Chondrocyte (in vitro differentiated cells): ENCODE measurements at regions not wholly inside any gene's neighbourhood (a gene's known extent, or its start where the extent isn't known, plus 50 kb on each side); places are given as distances from the start of the nearest gene placed in this dataset.

Source experiments
- DNase-seq: peaks from one replicate; pipeline ENCODE4 v3.0.0; 2021; ENCODE audit warnings: mixed read lengths, low spot score
- H3K27ac Mint-ChIP-seq: one replicate; pipeline ENCODE4 v1.8.0; 2021; ENCODE audit warnings: mild to moderate bottlenecking, moderate library complexity, mixed read lengths; ENCODE audit not compliant: unreplicated experiment
- H3K27me3 Mint-ChIP-seq: 2 replicates; pipeline ENCODE4 v1.8.0; 2021; ENCODE audit warnings: low read depth, mixed read lengths
- H3K36me3 Mint-ChIP-seq: 2 replicates; pipeline ENCODE4 v1.8.0; 2021; ENCODE audit warnings: low read depth, mixed read lengths
- H3K4me1 Mint-ChIP-seq: 2 replicates; pipeline ENCODE4 v1.8.0; 2021; ENCODE audit warnings: low read depth, mild to moderate bottlenecking, mixed read lengths
- H3K4me3 Mint-ChIP-seq: one replicate; pipeline ENCODE4 v1.8.0; 2021; ENCODE audit warnings: mild to moderate bottlenecking, moderate library complexity, mixed read lengths; ENCODE audit not compliant: unreplicated experiment
- H3K9me3 Mint-ChIP-seq: 2 replicates; pipeline ENCODE4 v1.8.0; 2021; ENCODE audit warnings: low read depth, mixed read lengths
- CTCF ChIP-seq: fragments of 200-600 bp; sonication (generic); IDR thresholded peaks from 2 replicates; pipeline ENCODE4 v1.5.0; 2021; ENCODE audit warnings: antibody characterized with exemption, mild to moderate bottlenecking, moderate library complexity

DNA sequence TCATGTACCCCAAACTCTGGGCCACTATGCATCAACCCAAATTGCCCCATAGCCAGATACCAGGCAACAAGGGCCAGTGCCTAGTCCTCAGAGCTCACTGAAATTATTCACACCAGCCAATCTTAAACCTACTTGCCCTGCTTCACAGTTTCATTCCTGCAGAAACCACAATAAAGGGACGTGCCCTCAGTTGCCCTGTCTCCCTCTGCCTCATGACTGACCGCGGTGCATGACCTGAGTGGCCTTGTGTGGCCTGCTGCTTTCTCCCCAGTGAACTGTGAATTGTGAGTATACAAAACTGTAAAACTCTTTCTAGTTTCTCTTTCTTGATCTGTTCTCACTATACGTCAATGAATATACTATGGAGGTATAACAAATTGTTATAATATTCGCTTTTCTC is 490.9 kb upstream of the MIS18BP1 start:
- H3K27me3 Mint-ChIP-seq, result peaks cover 22% of the 10 kb centered on the region
- DNase-seq, result no peak
- H3K9me3 Mint-ChIP-seq, result no peaks in the 10 kb centered on the region
- no peaks in the 10 kb centered on the region for H3K36me3 Mint-ChIP-seq
- no peak overlapping the region for H3K27ac Mint-ChIP-seq
- H3K4me1 Mint-ChIP-seq, result no peaks in the 10 kb centered on the region
- TF ChIP-seq CTCF, result no peak
- H3K4me3 Mint-ChIP-seq, result no peak overlapping the region

- no peaks in the 10 kb centered on the region for H3K4me1 Mint-ChIP-seq
- peaks cover 28% of the 10 kb centered on the region for H3K27me3 Mint-ChIP-seq
- no peak overlapping the region for H3K27ac Mint-ChIP-seq
These were observed 489.2 kb upstream of the MIS18BP1 start for GRCh38 chr14:45742187-45742586.

DNA sequence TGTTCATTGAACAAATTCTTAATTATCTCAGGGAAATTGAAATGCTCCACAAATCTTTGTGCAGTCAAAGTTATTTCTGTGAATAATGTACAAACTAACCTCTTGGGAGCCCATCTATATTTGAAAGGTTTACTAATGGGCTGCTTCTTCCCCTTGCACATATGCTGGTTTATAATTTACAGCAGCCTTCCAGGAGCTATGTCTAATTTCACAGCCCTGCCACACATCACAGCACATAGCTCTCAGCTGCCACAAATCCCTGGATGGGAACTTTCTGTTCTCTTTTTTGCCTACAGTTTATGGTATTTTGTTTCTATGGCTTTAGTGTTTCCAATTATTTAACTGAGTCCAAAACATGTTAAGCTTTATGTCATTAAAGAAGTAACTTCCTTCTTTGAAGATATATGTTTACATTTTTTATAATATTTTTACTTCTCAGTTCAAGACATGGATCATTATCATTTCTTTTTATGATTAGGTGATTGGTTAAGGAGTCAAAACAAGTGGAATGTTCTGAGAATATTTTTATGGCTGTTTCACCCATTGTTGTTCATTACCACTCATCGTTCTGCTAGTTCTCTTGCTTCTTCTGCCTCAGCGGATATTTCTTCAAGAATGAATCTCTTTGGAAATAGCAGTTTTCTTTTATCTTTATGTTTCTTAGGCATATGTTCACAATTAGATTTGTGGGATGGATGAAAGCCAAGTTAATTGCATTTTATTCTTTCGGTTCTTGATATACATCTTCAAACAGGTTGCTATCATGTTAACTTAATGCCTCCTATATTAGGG is 475.6 kb upstream of the MIS18BP1 start:
- Mint-ChIP-seq H3K27me3 (peaks cover 34% of the 10 kb centered on the region), H3K4me1 (no peaks in the 10 kb centered on the region), H3K27ac (no peak overlapping the region), H3K4me3 (no peak overlapping the region), H3K9me3 (no peaks in the 10 kb centered on the region), H3K36me3 (no peaks in the 10 kb centered on the region)
- TF ChIP-seq CTCF, result no peak
- DNase-seq, result no peak

More at GRCh38 chr14:45742187-45742586, 489.2 kb upstream of the MIS18BP1 start:
- Mint-ChIP-seq H3K4me3 (no peak overlapping the region), H3K9me3 (no peaks in the 10 kb centered on the region), H3K36me3 (no peaks in the 10 kb centered on the region)
- no peak for TF ChIP-seq CTCF
- DNase-seq, result no peak

- DNase-seq, result no peak
- TF ChIP-seq CTCF, result no peak
- Mint-ChIP-seq H3K9me3 (no peaks in the 10 kb centered on the region), H3K4me1 (no peaks in the 10 kb centered on the region), H3K36me3 (no peaks in the 10 kb centered on the region), H3K27me3 (peaks cover 42% of the 10 kb centered on the region), H3K27ac (no peak overlapping the region), H3K4me3 (no peak overlapping the region)
These were observed 474.1 kb upstream of the MIS18BP1 start for GRCh38 chr14:45727133-45727532.

GRCh38 chr14:45721472-45721871 is 468.5 kb upstream of the MIS18BP1 start:
- no peak for DNase-seq
- H3K9me3 Mint-ChIP-seq, result no peaks in the 10 kb centered on the region
- no peak overlapping the region for H3K27ac Mint-ChIP-seq
- H3K4me3 Mint-ChIP-seq, result no peak overlapping the region
- H3K27me3 Mint-ChIP-seq, result peaks cover 26% of the 10 kb centered on the region
- no peak for TF ChIP-seq CTCF
- H3K36me3 Mint-ChIP-seq, result no peaks in the 10 kb centered on the region
- peaks cover 3% of the 10 kb centered on the region for H3K4me1 Mint-ChIP-seq
